ENCODE measurements at regions not wholly inside any gene's neighbourhood (a gene's known extent, or its start where the extent isn't known, plus 50 kb on each side); places are given as distances from the start of the nearest gene placed in this dataset.
"Not testable (repeated sequence)": the region's sequence is repeated elsewhere in the genome, so short reads cannot be mapped to it uniquely, and the experiment has no call there.

DNA sequence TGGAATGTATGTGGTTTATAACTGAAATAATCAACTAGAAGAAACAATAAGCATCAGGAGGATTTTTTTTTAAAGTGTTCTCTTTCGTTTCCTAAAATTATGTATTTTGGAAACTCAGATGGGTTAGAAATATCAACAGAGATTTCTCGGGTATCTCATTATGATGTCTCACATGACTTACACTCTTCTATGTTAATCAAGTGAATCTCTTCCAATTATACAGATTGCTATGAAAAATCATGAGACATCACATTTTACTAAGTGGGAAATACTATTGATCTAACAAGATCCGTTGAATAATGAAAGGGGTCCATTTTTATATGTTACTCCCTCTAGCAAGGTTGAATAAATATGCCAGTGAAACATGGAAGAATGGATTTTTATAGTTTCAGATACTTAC lies 54.7 kb upstream of the NRIP1 start:
- DNase-seq: no peak

DNA sequence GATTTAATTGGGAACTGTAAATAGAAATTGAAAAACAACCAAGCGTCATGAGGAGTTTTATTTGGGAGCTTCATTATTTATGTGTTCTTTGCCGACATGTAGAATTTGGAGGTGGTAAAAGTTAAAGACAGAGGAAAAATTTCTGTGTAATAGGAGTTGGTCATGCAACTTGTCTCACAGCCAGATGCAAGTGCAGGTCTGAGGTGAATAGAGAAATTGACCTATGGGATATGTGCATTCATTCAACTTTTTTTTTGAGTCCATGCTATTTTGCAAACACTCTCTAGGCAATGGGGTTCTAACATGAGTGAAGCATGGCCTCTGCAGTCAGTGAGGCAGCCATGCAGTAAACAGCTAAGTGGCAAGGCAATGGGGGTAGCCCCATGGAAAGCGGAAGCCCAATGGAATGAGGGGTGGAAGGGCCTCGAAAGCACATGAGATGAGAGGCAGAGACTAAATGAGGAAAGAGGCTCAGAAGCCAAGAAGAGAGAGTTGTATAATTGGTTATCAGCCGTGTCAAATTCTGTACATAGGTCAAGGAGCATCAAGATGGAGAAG lies 56.4 kb upstream of the NRIP1 start:
- DNase-seq: no peak

DNA sequence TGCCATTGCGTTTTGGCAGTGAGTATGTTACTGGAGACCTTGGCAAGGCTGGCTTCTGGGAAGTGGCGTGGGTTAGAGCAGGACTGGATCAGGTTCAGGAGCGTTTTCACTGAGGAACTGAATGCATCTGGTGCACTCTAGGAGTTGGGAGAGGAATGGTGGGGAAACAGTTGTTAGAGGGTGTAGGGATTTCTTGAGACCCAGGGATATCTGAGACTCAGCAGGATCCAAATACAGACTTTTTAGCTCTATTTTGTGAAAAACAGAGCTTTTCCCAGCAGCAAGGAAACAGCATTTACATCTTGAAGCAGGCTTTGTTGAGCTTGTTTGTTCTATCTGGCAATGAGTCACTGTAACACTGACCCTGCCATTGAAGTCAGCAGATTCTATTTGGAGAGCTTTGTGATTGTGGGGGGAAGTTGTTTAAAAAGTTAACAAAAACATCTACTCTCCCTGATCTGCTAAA lies 56.9 kb upstream of the NRIP1 start:
- DNase-seq: no peak

DNA sequence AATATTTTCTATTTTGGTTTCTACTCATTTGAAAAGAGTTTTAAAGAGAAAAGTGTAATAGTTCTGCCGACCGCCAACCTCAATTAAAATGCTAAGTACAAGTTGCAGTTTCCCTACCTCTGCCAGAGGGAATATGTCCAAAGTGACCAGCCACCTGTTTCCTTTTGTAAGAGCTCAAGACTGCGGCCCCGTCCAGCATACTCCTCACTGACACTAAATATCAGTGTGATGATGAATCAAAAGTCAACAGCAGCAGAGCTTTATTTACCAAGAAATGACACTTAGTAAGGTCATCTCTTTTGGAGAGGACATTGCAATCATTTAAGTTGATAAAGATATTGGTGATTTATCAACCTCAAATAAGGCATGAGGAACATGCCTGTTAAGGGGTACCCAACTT lies 57.4 kb upstream of the NRIP1 start:
- DNase-seq: no peak

DNA sequence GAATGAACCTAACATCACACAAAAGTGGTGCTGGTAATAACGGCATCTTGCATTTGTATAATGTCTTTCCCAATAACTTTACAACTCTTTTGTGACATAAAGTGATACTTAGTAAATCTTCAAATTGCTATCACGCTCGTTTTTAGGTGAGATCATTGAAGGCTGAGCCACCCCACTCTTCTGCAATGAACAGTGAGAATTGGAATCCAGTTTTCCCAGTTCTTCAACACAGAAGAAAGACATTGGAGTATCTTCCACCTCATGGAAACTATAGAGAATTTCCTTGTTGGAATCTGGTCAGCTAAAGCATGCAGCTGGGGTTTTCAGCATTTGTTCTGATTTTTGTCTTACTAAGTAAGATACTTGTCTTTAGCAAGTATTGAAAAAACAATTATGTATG lies 59.9 kb upstream of the NRIP1 start:
- no peak for DNase-seq

DNA sequence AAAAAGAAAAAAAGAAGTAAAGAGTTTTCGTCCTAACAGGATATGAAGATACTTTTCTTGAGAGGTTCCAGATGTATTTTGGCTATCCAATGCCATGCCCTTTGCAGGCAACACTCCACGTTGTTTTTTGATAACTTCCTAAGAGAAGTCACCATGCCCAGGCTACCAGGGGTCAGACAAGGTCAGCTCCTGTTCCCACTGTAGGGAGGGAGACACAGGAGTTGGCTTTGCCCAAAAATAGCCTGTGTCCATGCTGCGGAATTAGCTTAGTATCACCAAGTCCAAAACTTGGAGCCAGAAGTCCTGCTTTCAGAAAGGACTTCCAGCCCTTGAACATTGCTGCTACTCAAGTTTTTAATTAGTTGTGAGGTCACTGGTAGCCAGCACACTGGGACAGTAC lies 62.1 kb upstream of the NRIP1 start:
- DNase-seq: no peak

DNA sequence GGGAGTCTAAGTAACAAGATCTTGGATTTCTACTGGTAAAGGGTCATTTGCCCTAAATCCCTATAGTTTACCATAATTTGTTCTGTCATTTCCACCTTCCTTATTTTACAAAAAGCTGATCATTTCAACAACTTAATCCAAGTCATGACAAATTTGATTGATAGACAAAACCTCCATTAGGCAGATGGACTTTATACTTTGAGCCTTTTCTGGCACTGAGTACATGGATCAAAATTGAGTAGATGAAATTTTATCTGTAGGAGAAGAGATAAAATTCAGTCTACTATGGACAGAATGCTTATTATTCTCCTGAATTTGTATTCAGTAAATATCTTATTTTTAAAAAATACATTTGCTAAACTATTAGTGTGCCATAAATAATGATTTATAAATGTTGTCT lies 62.6 kb upstream of the NRIP1 start:
- DNase-seq: no peak

DNA sequence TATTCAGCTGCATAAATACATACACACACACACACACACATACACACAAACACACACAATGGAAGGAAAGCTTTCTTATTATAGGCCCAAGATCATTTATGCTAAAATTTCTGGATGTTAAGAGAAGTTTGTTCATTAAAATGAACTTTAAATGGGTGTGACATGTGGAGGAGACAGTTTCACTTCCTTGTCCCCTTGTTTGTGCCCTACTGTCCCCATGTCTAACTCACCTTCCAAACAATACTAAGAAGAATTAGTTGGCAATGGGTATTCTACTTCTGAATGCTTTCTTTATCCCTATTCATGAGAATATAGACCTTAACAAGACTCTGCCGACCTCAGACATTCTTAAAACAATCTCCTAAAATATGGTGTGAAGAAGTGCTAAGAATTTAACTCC lies 63.5 kb upstream of the NRIP1 start:
- no peak for DNase-seq

DNA sequence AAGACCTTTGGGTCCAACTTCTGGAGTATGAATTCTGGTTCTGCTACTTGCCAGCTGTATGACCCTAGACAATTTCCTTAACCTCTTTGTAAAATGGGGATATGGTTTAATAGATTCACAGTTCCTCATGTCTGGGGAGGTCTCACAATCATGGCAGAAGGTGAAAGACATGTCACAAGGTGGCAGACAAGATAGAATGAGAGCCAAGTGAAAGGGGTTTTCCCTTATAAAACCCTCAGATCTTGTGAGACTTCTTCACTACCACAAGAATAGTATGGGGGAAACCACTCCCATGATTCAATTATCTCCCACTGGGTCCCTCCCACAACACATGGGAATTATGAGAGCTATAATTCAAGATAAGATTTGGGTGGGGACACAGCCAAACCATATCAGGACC lies 63.9 kb upstream of the NRIP1 start:
- DNase-seq: not testable (repeated sequence)

DNA sequence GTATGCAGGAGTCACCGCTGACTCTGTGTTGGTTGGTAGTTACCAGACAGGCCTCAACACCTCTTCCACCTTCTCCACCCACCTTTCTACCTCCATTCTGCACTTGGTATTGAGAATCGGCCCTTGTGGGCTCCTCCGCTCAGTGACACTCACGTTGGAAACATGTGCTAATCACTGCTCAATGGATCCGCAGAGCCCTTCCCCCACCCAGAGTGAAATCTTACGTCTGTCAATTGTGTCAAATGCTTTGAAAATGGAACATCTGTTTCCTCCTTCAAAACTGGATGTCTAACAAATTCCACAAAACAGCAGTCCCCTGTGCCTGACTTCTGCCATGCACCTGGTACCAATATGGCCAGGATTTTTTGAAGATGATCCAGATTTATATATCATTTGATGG lies 65.5 kb upstream of the NRIP1 start:
- no peak for DNase-seq

DNA sequence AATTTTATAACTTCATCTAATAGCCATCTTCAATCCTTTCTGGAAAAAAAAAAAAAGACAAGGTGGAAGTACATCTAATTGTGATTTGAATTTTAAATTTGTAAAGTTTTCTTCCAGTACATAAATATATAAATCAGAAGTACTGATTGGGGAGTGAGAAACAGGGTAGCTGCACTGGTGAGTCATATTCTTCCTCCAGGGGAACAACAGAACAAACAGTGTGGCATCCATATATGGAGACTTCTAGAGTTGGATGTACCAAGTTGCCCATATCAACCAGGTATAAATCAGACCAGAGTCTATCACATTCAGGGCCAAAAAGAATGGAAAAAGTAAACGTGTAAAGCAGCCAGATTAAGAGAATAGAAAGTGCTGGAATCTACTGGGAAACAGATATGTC lies 66.0 kb upstream of the NRIP1 start:
- no peak for DNase-seq

DNA sequence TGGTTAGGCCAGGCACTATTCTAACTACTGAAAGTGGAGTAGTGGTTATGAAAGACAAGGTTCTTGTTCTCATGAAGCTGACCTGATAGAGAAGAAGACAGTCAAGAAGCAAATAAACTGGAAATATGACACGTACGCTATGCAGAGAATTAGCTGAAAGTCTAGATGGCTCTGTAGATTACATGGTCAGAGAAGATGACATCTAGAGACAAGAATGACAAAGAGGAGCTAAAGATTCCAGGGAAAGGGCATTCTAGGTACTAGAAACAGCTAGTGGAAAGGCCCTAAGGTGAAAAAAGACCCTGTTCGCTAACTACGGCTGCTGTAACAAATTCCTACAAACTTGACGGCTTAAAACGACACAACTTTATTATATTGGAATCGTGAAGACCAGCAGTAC lies 68.0 kb upstream of the NRIP1 start:
- DNase-seq: no peak

DNA sequence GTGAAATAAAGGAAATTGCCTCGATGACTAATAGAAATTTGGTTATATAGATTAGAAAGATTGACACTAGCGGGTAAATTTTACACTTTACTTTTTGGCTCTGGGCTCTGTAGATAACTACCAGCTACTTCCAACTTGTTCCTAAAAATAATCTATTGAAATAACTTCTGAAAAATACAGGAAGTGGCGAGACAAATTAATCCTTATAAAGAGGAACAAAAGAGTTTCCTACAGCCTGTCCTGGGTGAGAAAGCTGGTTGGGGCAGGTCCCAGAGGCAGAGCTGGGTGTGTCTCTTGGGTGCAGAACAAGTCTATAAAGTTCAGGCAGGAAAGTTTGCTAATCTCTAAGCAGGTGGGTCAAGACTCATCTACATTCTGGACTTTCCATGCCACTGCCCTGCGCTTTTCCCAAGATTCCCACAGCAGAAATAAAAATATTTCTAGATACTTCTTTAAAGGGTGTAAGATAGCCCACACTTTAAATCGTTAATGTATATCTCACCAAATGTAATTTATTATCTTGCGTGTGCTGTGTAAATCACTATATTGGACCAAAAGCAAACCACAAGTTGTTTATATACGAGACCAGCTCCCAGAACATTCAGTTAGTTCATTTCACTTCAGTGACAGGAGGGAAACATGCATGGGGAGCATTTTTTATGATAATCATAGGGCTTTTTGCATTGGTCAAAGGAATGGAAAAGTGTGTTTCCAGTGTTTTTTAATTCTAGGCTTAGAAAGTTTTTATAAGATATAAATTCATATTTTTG lies 70.1 kb upstream of the NRIP1 start:
- DNase-seq: no peak

DNA sequence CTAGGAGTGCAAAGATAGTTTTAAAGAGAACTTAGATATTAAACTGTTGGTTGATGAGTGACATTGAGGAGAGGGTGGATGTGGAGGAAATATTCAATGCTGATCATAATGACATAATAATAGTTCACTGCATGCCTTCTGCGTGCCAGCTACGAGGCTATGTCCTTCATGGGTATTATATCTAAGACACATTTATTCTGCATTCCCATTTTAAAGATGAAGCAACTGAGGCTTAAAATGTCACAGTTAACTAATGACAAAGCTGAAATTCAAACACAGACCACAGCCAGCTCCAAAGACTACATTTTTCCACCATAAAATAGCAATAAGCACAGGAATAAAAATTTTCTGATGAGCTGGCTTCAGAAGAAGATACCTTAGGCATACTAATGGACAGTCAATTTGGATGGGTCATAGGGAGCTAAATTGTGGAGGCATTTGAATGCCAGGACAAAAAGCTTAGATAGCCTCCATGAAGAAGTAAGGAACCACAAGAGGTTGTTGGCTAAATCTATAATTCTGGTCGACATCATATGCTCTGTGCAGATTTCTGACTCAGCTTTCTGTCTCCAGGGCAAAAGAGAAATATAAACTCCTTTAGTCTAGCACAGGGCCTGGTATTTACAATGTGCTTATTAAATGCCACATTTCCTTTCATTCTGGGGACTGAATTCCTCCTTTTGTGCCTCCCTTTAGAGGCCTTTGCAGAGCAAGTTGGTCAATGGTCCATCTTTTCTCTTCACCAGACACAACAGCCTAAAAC lies 71.2 kb upstream of the NRIP1 start:
- no peak for DNase-seq

DNA sequence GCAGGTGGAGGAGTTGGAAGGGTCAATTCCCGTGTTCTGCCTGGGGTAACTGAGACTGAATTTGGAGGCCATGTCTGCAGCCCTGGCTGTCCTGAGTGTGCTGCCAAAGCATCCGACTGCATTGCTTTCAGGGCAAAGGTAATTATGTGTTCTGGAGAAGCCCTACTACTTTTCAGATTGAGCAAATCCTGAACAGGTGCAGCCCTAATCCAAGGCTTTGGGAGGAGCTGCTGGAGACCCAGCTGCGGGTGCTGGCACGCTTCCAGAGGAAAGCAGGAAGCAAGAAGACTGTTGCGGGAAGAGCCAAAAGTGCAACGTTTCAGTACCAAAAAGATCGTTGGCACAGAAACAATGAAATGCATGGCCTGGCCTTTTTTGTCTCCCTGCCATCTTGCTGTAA lies 73.7 kb upstream of the NRIP1 start:
- no peak for DNase-seq

DNA sequence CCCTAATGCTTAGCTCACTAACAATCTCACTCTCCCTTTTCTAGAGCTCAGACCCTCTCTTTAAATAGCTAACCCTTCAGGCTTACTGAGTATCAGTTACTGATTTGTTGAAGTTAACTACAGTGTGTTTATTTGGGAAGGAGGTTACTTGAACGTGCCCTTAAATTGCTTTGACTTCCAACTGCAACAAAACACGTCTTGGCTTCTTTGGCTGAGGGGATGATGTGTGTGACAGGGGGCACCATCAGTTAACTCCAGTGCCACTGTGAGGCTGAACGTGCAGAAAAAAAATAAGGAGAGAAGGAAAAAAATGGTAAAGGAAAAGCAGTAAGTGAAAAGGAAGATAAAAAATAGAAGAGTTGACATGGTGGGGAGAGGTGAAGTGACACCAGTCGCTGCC lies 75.1 kb upstream of the NRIP1 start:
- no peak for DNase-seq

DNA sequence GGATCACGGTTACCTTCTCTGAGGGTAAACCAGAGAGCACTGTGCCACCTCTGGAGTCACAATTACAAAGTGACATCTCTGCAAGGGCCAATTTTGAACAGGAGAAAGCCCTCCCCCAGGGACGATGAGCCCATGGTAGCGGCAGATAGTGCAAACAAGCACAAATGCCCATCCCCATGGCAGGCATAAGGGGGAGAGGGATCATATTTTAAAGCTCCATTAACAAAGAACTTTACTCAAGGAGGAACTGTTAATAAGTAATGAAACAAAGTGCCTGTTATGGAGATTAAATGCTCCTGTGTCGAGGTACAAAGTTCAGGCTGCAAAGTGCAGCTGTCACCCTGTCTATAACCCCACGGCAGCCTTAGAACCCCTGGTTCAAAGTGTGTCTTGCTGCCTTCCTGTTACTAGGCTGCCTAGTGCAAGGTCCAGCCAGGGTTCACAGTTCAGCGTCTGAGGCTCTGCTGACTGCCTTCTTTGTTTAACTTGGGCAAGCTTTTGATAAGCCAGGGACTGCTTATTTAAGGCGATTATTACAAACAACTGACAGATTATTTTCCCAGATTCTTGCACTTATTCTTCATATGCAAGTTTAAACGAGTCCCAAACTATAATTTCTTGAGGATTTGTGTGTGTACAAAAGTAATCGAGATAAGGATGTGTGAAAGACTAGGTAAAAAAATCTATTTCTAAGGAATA lies 75.7 kb upstream of the NRIP1 start:
- no peak for DNase-seq

DNA sequence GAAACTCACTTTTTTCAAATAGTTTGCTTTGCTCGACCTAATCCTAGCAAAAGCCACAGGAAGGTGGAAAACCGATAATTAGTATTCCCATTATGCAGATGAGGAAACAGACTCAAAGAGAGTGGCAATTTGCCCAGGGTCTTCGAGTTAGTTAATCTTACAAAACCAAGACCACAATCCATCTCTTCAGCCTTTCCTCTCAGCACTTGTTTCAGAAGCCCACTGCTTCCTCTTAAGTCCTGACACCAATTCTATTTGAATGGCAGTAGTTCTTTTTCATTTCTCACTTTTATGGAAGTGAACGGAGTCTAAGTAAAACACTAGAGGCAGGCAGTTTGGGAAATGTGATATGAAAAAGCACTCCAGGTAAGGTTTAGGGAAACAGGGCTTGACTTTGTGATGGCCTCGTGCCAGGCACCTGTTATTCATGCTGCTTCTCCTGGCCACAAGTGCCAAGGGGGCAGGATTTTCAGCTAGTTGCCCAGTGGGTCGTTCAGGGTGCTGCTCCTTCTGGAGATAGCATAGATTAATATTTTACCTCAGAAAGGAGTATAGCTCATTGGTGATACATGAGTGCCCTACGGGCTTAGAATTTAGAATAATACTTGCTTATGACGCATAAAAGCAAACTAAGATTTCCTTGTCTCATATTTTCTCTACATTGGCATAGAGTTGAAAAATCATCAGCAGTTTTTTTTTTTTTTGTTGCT lies 76.6 kb upstream of the NRIP1 start:
- no peak for DNase-seq

DNA sequence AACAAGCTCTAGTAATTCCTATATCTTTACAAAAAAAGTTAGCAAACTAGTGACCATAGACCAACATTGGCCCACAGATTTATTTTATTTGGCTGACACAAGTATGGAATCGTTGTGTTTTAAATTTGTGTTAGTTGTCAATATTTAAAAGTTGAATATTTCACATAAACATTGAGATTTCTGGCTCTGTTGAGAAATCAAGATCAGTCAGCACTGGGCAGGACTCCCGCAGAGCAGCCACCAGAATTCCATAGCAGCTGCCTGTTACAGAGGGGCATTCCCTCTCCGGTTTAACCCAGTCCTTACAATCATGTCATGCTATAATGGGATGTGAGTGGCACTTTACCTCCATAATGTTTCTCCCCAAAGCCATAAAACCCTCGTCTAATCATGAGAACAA lies 79.2 kb upstream of the NRIP1 start:
- no peak for DNase-seq

DNA sequence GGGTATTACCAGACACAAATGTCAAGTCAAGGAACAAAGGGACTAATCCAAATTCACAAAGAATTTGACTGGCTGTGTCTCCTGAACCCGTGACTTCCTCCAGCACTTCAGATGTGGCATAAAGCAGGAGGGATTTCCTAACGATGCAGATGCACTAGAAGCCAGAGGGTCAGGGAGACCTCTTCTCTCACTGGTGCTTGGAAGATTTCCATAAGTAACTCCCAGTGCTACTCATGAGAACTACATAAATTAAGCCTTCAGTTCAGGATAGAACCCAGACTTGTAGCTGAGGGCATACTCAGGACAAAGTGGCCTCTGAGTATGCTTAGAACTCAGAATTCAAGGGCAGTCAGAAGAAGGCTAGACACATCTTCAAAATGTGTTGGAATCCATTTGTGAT lies 83.6 kb upstream of the NRIP1 start:
- no peak for DNase-seq

DNA sequence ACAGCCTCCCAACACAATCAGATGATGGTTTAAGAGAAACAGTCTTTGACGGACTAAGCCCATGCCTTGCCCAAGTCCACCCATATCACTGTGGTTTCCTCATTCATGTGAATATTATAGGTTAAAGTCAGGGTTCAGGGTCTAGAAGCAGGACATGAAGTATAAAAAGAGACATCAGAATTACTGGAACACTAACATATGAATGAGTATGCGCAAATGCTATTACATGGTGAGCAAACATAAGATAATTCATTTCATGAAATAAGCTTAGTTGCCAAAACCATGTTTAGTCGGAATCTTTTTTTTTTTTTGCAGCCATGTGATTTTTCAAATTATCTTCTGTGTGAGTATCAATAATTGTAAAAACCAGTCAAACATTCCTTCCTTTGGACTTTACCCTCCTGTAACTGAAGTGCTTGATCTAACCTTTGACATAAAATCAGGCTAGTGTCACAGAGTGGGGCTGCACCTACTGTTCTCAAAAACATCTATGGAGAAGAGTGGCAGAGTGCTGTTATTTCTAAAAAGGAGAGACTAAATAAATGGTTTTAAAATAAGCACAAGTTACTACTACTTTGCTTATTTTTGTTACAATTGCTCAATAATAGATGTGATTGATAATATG lies 84.9 kb upstream of the NRIP1 start:
- no peak for DNase-seq

DNA sequence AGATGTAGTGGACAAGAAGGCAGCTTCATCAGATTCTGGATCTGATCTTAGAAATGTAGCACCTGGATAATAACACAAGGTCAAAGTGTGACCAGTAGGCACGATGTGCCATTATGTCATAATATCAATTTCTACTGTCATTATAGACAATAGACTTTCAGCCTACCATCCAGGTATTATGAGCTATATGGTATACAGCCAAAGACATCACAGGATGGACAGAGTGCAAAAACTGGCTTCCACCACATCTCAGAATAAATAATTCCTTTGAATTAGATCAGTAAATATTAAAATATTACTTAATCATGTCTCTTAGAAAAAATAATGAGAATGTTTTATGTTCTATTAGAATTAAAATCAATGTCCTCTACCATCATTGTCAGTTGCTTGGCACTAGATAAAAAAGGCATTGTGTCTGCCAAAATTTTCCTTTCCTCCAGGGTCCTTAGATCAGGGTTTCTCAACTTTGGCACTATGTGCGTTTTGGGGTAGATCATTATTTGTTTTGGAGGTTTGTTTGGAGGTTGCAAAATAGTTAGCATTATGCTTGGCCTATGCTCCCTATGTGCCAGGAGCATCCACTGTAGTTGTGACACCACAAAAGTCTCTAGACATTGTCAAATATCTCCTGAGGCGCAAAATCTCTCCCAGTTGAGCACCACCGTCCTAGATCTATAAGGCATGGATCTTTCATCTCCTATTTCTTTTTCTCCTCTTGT lies 86.7 kb upstream of the NRIP1 start:
- no peak for DNase-seq
